GM18505 (cell line): ENCODE measurements at regions not wholly inside any gene's neighbourhood (a gene's known extent, or its start where the extent isn't known, plus 50 kb on each side); places are given as distances from the start of the nearest gene placed in this dataset.

Experiments used
- ATAC-seq: cut with Tn5 transposase; IDR thresholded peaks from one replicate; pipeline ENCODE4 v1.9.1; 2021; ENCODE audit not compliant: unreplicated experiment
- POLR2A ChIP-seq: IDR thresholded peaks from 4 replicates; pipeline ENCODE4 v1.6.1; 2011; ENCODE audit warnings: borderline replicate concordance; ENCODE audit not compliant: insufficient read depth, insufficient read length; ENCODE audit errors: extremely low read depth

GRCh38 chr15:97383516-97383915 is 577.0 kb upstream of the ARRDC4 start:
- no peak for ATAC-seq
- TF ChIP-seq POLR2A: no peak

- ATAC-seq: no peak
- TF ChIP-seq POLR2A: no peak
Observed at GRCh38 chr15:97386940-97387339, 573.6 kb upstream of the ARRDC4 start.

GRCh38 chr15:97401195-97401594 is 559.3 kb upstream of the ARRDC4 start:
- TF ChIP-seq POLR2A: no peak
- ATAC-seq: no peak

GRCh38 chr15:97401970-97402369 is 558.5 kb upstream of the ARRDC4 start:
- no peak for ATAC-seq
- TF ChIP-seq POLR2A: no peak

- no peak for TF ChIP-seq POLR2A
- no peak for ATAC-seq
Observed at GRCh38 chr15:97406841-97407240, 553.7 kb upstream of the ARRDC4 start.

- no peak for ATAC-seq
- TF ChIP-seq POLR2A: no peak
Observed at GRCh38 chr15:97410897-97411575, 549.5 kb upstream of the ARRDC4 start.

- no peak for ATAC-seq
- no peak for TF ChIP-seq POLR2A
Observed at GRCh38 chr15:97420130-97420529, 540.4 kb upstream of the ARRDC4 start.

GRCh38 chr15:97425596-97425995 is 534.9 kb upstream of the ARRDC4 start:
- ATAC-seq: no peak
- TF ChIP-seq POLR2A: no peak

GRCh38 chr15:97443101-97443500 is 517.4 kb upstream of the ARRDC4 start:
- ATAC-seq: no peak
- TF ChIP-seq POLR2A: no peak

- no peak for ATAC-seq
- TF ChIP-seq POLR2A: no peak
Observed at GRCh38 chr15:97446138-97446537, 514.4 kb upstream of the ARRDC4 start.

- no peak for ATAC-seq
- TF ChIP-seq POLR2A: no peak
Observed at GRCh38 chr15:97456521-97457202, 503.8 kb upstream of the ARRDC4 start.

- TF ChIP-seq POLR2A: no peak
- ATAC-seq: no peak
Observed at GRCh38 chr15:97457203-97457847, 503.2 kb upstream of the ARRDC4 start.

- no peak for TF ChIP-seq POLR2A
- ATAC-seq: no peak
Observed at GRCh38 chr15:97459771-97460170, 500.7 kb upstream of the ARRDC4 start.

GRCh38 chr15:97461226-97461625 is 499.3 kb upstream of the ARRDC4 start:
- no peak for ATAC-seq
- no peak for TF ChIP-seq POLR2A
